ENCODE measurements at regions not wholly inside any gene's neighbourhood (a gene's known extent, or its start where the extent isn't known, plus 50 kb on each side); places are given as distances from the start of the nearest gene placed in this dataset.
"Not testable (repeated sequence)": the region's sequence is repeated elsewhere in the genome, so short reads cannot be mapped to it uniquely, and the experiment has no call there.

DNA sequence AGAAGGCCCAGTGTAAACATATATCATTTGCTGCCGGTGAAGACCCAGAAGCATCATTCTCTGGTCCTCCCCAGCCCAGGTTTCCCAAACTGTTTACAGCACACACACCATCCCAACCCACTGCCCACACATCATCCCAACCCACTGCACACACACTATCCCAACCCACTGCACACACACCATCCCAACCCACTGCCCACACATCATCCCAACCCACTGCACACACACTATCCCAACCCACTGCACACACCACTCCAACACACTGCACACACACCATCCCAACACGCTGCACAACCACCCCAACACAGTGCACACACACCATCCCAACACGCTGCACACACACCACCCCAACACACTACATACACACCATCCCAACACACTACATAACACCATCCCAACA is 608.4 kb downstream of the ACTL7B start:
- TF ChIP-seq POLR2AphosphoS5 (IDR thresholded peaks at IDR 0.05; ENCODE audit: insufficient read depth, low read depth, low read length); JUN (IDR thresholded peaks at IDR 0.05; ENCODE audit: borderline replicate concordance, insufficient read depth, insufficient read length, low read depth): not testable (repeated sequence)

Measured in endothelial cell of umbilical vein (primary cell).